PC-3 (cell line): ENCODE measurements at regions not wholly inside any gene's neighbourhood (a gene's known extent, or its start where the extent isn't known, plus 50 kb on each side); places are given as distances from the start of the nearest gene placed in this dataset.

Source experiments
- ATAC-seq: fragments of 200-7000 bp; cut with Tn5 transposase; 2 replicates; pipeline ENCODE4 v1.9.1; 2020; ENCODE audit warnings: mild to moderate bottlenecking, moderate library complexity
- BruUV-seq: library from RNA; stranded (reverse); fragments of 400-500 nt; replicated peaks from 2 replicates; lab custom pipeline; 2021; lab: Mats Ljungman, UMichigan
- CTCF ChIA-PET: fragments of 300-600 bp; sonication (Branson Sonifier 250); formaldehyde crosslinking; loops from one replicate; lab custom pipeline; 2022; ENCODE audit warnings: antibody characterized with exemption; lab: Charles Lee
- POLR2A ChIA-PET: fragments of 300-600 bp; sonication (Branson Sonifier 250); formaldehyde crosslinking; loops from one replicate; lab custom pipeline; 2022; ENCODE audit warnings: antibody characterized with exemption; ENCODE audit not compliant: unreplicated experiment; lab: Charles Lee
- DNase-seq: peaks from one replicate; pipeline ENCODE4 v3.0.0-alpha.2; 2015
- H2AFZ ChIP-seq: fragments of 300-600 bp; sonication (generic); 2 replicates; pipeline ENCODE4 v1.6.0; 2016; ENCODE audit warnings: antibody characterized with exemption, low read length
- H3F3A ChIP-seq: fragments of 300-600 bp; sonication (generic); one replicate; pipeline ENCODE4 v1.6.0; 2017; ENCODE audit warnings: antibody characterized with exemption, low read length, control low read depth, mild to moderate bottlenecking; ENCODE audit not compliant: unreplicated experiment
- H3K27ac ChIP-seq: fragments of 300-600 bp; sonication (generic); 2 replicates; pipeline ENCODE4 v1.5.1; 2016; ENCODE audit warnings: mild to moderate bottlenecking, low read length
- H3K27me3 ChIP-seq: fragments of 300-600 bp; sonication (generic); 2 replicates; pipeline ENCODE4 v1.6.1; 2016; ENCODE audit warnings: low read length, mixed read lengths
- H3K36me3 ChIP-seq: fragments of 300-600 bp; sonication (generic); 2 replicates; pipeline ENCODE4 v1.6.1; 2016; ENCODE audit warnings: low read depth, mixed run types, low read length, mixed read lengths
- H3K4me1 ChIP-seq: fragments of 300-600 bp; sonication (generic); 2 replicates; pipeline ENCODE4 v1.5.1; 2016; ENCODE audit warnings: low read length; ENCODE audit not compliant: insufficient read depth
- H3K4me2 ChIP-seq: fragments of 300-600 bp; sonication (generic); 2 replicates; pipeline ENCODE4 v1.6.0; 2016; ENCODE audit warnings: low read length
- H3K4me3 ChIP-seq: fragments of 300-600 bp; sonication (generic); 2 replicates; pipeline ENCODE4 v1.5.1; 2016; ENCODE audit warnings: mild to moderate bottlenecking, low read length, mixed read lengths
- H3K79me2 ChIP-seq: fragments of 300-600 bp; sonication (generic); 2 replicates; pipeline ENCODE4 v1.6.1; 2017; ENCODE audit warnings: low read length, mixed read lengths
- H3K9ac ChIP-seq: fragments of 300-600 bp; sonication (generic); 2 replicates; pipeline ENCODE4 v1.6.0; 2016; ENCODE audit warnings: mild to moderate bottlenecking, low read length
- H3K9me2 ChIP-seq: fragments of 300-600 bp; sonication (generic); replicated peaks from 2 replicates; pipeline ENCODE4 v1.6.1; 2016; ENCODE audit warnings: mixed run types, low read length, mixed read lengths
- H3K9me3 ChIP-seq: fragments of 300-600 bp; sonication (generic); 2 replicates; pipeline ENCODE4 v1.6.1; 2016; ENCODE audit warnings: low read length, mixed read lengths
- H4K20me1 ChIP-seq: fragments of 300-600 bp; sonication (generic); 2 replicates; pipeline ENCODE4 v1.6.1; 2016; ENCODE audit warnings: low read length, mixed read lengths
- CTCF ChIP-seq: fragments of 300-600 bp; sonication (generic); conservative IDR thresholded peaks from 2 replicates; pipeline ENCODE4 v1.5.1; 2017; ENCODE audit warnings: antibody characterized with exemption, low read depth, mild to moderate bottlenecking, low read length
- EZH2 ChIP-seq: fragments of 300-600 bp; sonication (generic); IDR thresholded peaks from one replicate; pipeline ENCODE4 v1.6.1; 2017; ENCODE audit warnings: antibody characterized with exemption, mild to moderate bottlenecking, low read length; ENCODE audit not compliant: unreplicated experiment
- EZH2phosphoT487 ChIP-seq: fragments of 300-600 bp; sonication (generic); IDR thresholded peaks from 2 replicates; pipeline ENCODE4 v1.6.1; 2018; ENCODE audit warnings: mild to moderate bottlenecking, antibody characterized with exemption, low read length, borderline replicate concordance
- intact Hi-C: fragments of 100-400 bp; cut with micrococcal nuclease; formaldehyde crosslinking; loops from 2 replicates; pipeline ENCODE4 v1.9.0; 2023

GRCh38 chr18:44602380-44602779 is 78.3 kb upstream of the SETBP1 start:
- no peaks in the 10 kb centered on the region for H3K36me3 ChIP-seq
- no peaks in the 10 kb centered on the region for H3K9me2 ChIP-seq
- DNase-seq: peak; percentile 72
- peaks cover 29% of the 10 kb centered on the region for H3K4me1 ChIP-seq
- ChIA-PET CTCF (no interaction called here), POLR2A (no interaction called here)
- peak overlapping the region; percentile 35; the same call in 1 of the 2 replicates for H3K4me3 ChIP-seq
- no peaks in the 10 kb centered on the region for H3F3A ChIP-seq
- H3K9ac ChIP-seq: peak overlapping the region; percentile 55
- TF ChIP-seq CTCF: no peak
- TF ChIP-seq EZH2: no peak
- no peak for TF ChIP-seq EZH2phosphoT487
- H4K20me1 ChIP-seq: no peaks in the 10 kb centered on the region
- H3K79me2 ChIP-seq: no peaks in the 10 kb centered on the region
- no TSS peak for BruUV-seq
- H3K27me3 ChIP-seq: no peaks in the 10 kb centered on the region
- H3K4me2 ChIP-seq: peak overlapping the region; percentile 73
- intact Hi-C loops: loop anchor here (1.0 to 10.0 kb wide), 5 partner anchors 34 to 292 kb away; no protein-coding TSS in a partner anchor
- H3K9me3 ChIP-seq: no peaks in the 10 kb centered on the region
- no peak overlapping the region for H2AFZ ChIP-seq
- H3K27ac ChIP-seq: peak overlapping the region; percentile 92
- ATAC-seq: peak; percentile 83

- H3K79me2 ChIP-seq: no peaks in the 10 kb centered on the region
- DNase-seq (peak; percentile 72), ATAC-seq (peak; percentile 61)
- peak overlapping the region; percentile 55 for H3K9ac ChIP-seq
- intact Hi-C loops: loop anchor here (1.0 to 10.0 kb wide), 5 partner anchors 34 to 292 kb away; no protein-coding TSS in a partner anchor
- POLR2A ChIA-PET: no interaction called here
- no peaks in the 10 kb centered on the region for H3K9me2 ChIP-seq
- no TSS peak for BruUV-seq
- no peaks in the 10 kb centered on the region for H3K9me3 ChIP-seq
- CTCF ChIA-PET: no interaction called here
- TF ChIP-seq EZH2 (no peak), EZH2phosphoT487 (no peak), CTCF (no peak)
- H3F3A ChIP-seq: no peaks in the 10 kb centered on the region
- H4K20me1 ChIP-seq: no peaks in the 10 kb centered on the region
- no peak overlapping the region for H2AFZ ChIP-seq
- H3K27ac ChIP-seq: peak overlapping the region; percentile 92
- H3K36me3 ChIP-seq: no peaks in the 10 kb centered on the region
- H3K4me1 ChIP-seq: peaks cover 24% of the 10 kb centered on the region
- H3K4me2 ChIP-seq: peak overlapping the region; percentile 73
- H3K27me3 ChIP-seq: no peaks in the 10 kb centered on the region
- H3K4me3 ChIP-seq: peak overlapping the region; percentile 35; the same call in 1 of the 2 replicates
These were observed 77.8 kb upstream of the SETBP1 start for GRCh38 chr18:44602845-44603244.

- no peak overlapping the region for H3K27ac ChIP-seq
- no peak for TF ChIP-seq CTCF
- no peak for TF ChIP-seq EZH2
- no peaks in the 10 kb centered on the region for H4K20me1 ChIP-seq
- ChIA-PET POLR2A (no interaction called here), CTCF (no interaction called here)
- no peaks in the 10 kb centered on the region for H3K9me3 ChIP-seq
- no peaks in the 10 kb centered on the region for H3K9me2 ChIP-seq
- no peaks in the 10 kb centered on the region for H3K27me3 ChIP-seq
- ATAC-seq: no peak; the same call in 1 of the 2 replicates
- H3K4me2 ChIP-seq: no peak overlapping the region
- H3K4me1 ChIP-seq: no peaks in the 10 kb centered on the region
- DNase-seq: no peak
- no peaks in the 10 kb centered on the region for H3K79me2 ChIP-seq
- intact Hi-C loops: loop anchor here (10.0 kb wide), 1 partner anchor 285 kb away; no protein-coding TSS in a partner anchor
- H3K4me3 ChIP-seq: no peak overlapping the region
- H3K36me3 ChIP-seq: no peaks in the 10 kb centered on the region
- no TSS peak for BruUV-seq
- no peak overlapping the region for H3K9ac ChIP-seq
- no peak overlapping the region for H2AFZ ChIP-seq
- H3F3A ChIP-seq: no peaks in the 10 kb centered on the region
These were observed 71.3 kb upstream of the SETBP1 start for GRCh38 chr18:44609181-44609941.
